GM18858 (cell line): ENCODE measurements at regions not wholly inside any gene's neighbourhood (a gene's known extent, or its start where the extent isn't known, plus 50 kb on each side); places are given as distances from the start of the nearest gene placed in this dataset.
"Not testable (repeated sequence)": the region's sequence is repeated elsewhere in the genome, so short reads cannot be mapped to it uniquely, and the experiment has no call there.

Source experiments
- ATAC-seq: cut with Tn5 transposase; IDR thresholded peaks from one replicate; pipeline ENCODE4 v1.9.1; 2021; ENCODE audit not compliant: unreplicated experiment

- no peak for ATAC-seq
Observed at GRCh38 chr13:28607187-28607955, 51.6 kb upstream of the POMP start.

GRCh38 chr13:28606466-28606865 lies 52.5 kb upstream of the POMP start:
- ATAC-seq = no peak

- not testable (repeated sequence) for ATAC-seq
Observed at GRCh38 chr13:28605147-28605546, 53.8 kb upstream of the POMP start.

- no peak for ATAC-seq
Observed at GRCh38 chr13:28603043-28603664, 55.8 kb upstream of the POMP start.

GRCh38 chr13:28602580-28602979 lies 56.4 kb upstream of the POMP start:
- no peak for ATAC-seq

GRCh38 chr13:28601581-28601980 lies 57.3 kb upstream of the POMP start:
- ATAC-seq = no peak

GRCh38 chr13:28597641-28598040 lies 61.3 kb upstream of the POMP start:
- no peak for ATAC-seq

GRCh38 chr13:28590461-28590860 lies 68.5 kb upstream of the POMP start:
- no peak for ATAC-seq

GRCh38 chr13:28588296-28588695 lies 70.6 kb upstream of the POMP start:
- ATAC-seq = no peak

GRCh38 chr13:28587174-28587540 lies 71.8 kb upstream of the POMP start:
- no peak for ATAC-seq

- no peak for ATAC-seq
Observed at GRCh38 chr13:28586439-28587173, 72.3 kb upstream of the POMP start.

GRCh38 chr13:28585561-28585960 lies 73.4 kb upstream of the POMP start:
- no peak for ATAC-seq

GRCh38 chr13:28584873-28585381 lies 74.0 kb upstream of the POMP start:
- ATAC-seq = no peak

GRCh38 chr13:28583651-28584091 lies 75.3 kb upstream of the POMP start:
- ATAC-seq = no peak

GRCh38 chr13:28582892-28583240 lies 76.1 kb upstream of the POMP start:
- no peak for ATAC-seq

- ATAC-seq = no peak
Observed at GRCh38 chr13:28582225-28582891, 76.6 kb upstream of the POMP start.

GRCh38 chr13:28581451-28581850 lies 77.5 kb upstream of the POMP start:
- no peak for ATAC-seq

GRCh38 chr13:28579736-28580135 lies 79.2 kb upstream of the POMP start:
- no peak for ATAC-seq

- no peak for ATAC-seq
Observed at GRCh38 chr13:28579322-28579721, 79.6 kb upstream of the POMP start.

GRCh38 chr13:28576067-28576466 lies 81.1 kb upstream of the FLT1 start:
- no peak for ATAC-seq

- ATAC-seq = no peak
Observed at GRCh38 chr13:28575200-28575599, 80.3 kb upstream of the FLT1 start.
